Fibroblast of upper back skin (primary cell): ENCODE measurements at regions not wholly inside any gene's neighbourhood (a gene's known extent, or its start where the extent isn't known, plus 50 kb on each side); places are given as distances from the start of the nearest gene placed in this dataset.

ENCODE experiments used
- DNase-seq: peaks from one replicate; pipeline ENCODE4 v3.0.0-alpha.2; 2013

DNA sequence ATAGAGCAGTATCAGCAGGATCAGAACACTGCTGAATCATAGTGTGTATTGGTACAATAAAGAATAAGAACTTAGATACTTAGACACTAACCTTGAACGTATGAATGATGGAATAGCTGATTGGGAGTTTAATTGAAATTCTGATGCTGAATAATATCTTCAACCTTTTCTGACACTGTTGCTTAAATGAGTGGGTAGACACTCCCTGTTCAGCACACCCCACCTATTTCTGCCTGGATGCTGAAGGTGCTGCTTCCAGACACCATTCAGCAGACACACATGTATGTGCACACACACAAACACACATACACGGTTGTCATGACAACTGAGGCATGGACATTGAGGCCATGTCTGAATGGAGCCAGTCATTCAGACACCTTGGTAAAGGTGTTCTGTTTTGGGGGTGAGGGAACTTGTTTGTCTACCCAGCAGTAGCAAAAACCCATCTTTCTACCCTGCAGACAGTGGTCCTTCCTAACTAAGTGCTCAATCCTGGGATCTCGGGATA, 54.3 kb downstream of the TMEM215 start:
- no peak for DNase-seq

DNA sequence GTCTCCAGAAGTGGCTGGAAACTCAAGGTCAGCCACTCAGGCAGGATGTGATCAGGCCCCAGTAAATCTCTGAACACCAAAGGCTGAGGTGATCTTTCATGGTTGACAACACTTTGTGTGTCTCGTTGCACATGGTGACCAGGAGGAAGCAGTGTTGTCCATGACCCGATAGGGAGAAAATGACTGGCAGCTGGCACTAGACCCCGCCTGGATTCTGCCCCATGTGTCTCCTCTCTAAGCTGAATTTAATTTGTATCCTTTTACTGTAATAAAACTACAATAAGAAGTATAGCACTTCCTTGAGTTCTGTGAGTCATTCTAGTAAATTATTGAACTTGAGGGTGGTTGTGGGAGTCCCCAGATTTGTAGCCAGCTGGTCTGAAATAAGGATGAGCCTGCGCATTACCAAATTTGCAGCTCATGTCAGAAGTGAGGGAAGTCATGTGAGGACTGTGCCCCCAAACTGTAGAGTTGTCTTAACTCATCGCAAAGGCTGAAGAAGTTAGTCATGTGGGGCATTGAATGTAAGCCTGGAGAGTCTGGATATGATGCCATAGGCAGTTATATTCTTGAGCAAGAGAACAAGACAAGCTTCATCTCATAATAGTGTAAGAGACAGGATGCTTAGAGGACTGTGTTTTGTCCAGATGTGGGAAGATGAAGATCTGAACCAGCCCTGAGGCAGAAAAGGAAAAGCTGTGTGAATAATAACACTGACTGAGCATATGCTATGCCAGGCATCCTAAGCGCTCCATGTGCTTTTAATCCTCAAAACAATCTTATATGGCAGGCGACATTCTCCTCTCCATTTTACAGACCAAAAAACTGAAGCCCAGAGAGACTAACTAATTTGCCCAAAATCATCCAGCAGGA, 55.9 kb downstream of the TMEM215 start:
- DNase-seq, result no peak

DNA sequence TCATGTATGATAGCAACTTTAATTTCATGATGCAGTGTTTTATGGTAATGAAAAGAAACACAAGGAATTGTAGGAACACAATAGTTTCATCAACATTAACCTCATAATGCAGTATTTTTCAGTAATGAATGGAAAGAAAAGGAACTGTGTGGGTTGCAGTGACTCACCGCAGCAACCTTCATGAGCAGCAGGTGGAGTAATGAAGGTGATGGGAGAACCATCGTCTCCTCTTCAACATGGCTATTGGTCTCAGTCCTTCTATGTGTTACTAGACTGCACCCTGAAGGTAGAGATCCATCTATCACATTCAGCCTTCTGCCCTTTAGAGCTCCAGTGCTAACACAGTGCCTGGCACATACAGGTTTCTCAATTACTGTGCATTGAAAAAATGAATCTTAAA, 58.0 kb downstream of the TMEM215 start:
- no peak for DNase-seq

DNA sequence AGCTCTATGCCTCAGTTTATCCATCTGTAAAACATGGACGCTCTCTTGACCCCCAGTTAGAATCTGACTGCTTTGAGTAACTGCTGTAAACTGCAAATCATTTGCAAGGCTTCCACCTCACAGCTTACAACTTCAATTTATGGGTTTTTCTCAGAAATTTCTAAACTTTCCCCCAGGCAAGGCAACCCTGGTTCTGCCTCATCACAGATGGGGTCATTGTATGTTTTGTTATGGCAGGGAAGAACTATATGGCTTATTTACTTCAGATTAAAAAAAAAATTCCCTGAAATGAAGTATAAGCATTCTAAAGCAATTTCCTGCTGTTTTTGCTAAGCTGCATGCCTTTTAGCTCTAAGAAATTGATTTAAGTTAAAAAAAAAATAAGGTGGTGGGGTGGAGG, 60.0 kb downstream of the TMEM215 start:
- no peak for DNase-seq

DNA sequence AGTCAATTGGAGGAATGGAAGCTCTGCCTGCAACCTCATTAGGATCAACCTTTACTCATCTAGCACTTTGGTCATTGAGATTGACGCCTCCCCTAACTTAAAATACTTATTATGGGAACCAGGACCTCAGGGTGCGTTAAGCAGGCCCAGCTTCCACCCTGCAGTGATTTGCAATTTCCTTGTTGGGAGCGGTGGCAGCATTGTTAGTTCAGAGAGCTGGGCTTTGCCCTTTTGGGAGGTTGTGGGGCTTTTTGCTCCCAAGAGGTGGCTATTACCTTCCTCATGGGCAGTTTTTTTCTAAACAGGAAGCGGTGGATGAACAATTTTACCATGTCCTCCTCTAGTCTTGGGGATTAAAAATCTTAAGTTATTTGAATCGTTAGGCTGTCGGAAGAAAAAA, 60.9 kb downstream of the TMEM215 start:
- DNase-seq, result no peak

DNA sequence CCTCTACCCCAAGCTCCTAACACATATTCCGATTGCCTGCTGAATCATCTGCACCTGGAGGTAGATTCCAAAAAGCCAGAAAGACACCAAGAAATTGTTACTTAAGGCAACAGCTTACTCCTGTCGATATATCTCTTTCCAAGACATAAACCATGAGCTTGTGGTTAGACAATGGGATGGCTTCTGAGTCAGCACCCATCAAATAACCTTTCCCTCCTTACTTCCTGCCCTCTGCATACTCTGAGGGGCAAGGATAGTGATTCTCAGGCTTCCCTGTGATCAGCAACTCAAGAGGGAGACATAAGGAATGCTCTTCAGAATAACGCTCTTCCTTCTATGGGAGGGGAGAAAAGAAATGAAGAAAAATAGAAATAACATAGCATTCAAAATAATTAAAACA, 70.9 kb downstream of the TMEM215 start:
- peak; percentile 14 for DNase-seq

DNA sequence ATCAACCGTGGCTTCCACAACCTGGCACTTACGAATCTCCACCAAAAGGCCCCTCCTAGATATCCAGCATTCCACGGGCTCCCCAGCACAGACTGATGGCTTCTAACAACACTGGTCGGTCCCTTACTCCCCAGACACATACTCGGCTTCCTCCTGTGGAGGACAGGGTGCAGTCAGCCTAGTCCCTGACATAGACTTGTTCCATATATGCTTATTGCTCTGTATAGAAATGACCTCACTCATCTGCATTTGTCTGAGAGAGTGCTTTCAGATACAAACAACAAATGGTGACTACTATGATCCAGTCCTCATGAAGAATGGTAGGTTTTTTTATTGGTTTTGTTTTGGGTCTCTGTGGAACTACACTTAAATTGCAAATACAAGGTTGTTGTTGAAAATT, 72.4 kb downstream of the TMEM215 start:
- DNase-seq, result no peak

DNA sequence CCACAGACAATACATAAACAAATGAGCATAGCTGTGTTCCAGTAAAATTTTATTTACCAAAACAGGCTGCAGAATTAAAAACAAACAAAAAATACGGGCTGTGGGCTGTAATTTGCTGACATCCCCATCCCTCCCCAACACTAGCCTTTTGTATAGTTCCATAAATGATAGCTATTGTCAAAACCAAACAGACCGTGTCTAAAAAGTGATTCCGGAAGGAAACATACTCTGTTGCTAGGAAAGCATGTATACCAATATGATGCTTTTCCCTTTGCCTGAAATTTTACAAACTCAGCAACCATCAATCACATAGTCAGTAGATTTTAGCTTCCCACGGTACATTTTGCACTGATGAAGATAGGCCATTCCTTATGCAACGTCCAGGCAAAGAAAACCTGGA, 80.0 kb downstream of the TMEM215 start:
- DNase-seq, result no peak

DNA sequence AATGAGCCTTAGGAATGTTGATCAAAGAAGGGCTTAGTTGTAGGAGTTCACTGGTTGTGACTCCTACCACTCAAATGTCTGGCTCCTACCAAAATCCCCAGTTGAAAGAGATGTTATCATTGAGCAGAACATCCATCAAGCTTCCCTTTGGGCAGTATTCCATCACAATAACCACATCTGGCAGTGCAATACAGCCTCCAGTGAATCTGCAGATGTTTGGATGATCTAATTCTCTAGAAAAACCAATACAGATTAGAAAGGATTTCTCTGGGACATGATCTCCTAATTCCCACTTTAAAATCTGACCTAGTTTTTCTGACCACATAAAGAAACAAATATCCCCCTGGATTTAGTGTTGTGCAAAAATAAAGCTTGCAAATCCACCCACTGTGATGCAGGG, 81.6 kb downstream of the TMEM215 start:
- DNase-seq, result peak; percentile 1

DNA sequence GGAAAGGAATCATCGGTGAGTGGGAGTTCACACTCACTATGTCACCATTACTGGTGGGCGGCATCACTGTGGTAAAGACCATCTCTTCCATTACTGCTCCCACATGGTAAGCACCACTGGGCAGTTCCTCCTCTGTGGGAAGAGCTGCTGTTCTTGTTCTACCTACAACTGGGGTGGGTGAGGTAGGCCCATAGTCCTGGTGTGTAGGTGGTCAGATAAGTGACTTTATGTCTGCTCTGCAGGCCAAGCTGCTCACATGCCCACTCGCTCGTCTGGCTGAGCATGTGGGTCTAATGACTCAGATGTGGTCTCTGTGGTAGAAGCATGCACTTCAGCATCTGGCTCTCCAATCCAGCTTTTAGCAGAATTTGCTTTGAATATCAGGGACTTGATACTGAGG, 82.9 kb downstream of the TMEM215 start:
- no peak for DNase-seq

DNA sequence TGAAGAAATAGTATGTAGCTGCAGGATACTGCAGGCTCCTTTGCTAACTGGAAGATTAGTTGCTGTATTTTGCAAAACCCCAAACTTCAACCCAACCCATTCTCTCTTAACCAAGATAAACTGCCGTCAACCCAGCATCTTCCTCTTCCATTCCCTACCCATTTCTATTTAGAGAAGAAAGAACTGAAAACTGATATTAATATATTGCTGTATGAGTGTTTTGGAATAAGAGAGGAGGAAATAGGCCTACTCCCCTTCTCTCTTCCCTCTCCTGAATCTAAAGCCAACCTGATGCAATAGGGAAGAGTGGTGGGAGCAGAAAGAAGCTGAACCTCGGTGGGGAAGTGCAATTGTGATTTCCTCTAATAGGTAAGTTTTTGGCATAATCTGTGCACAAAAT, 83.7 kb downstream of the TMEM215 start:
- DNase-seq, result no peak

DNA sequence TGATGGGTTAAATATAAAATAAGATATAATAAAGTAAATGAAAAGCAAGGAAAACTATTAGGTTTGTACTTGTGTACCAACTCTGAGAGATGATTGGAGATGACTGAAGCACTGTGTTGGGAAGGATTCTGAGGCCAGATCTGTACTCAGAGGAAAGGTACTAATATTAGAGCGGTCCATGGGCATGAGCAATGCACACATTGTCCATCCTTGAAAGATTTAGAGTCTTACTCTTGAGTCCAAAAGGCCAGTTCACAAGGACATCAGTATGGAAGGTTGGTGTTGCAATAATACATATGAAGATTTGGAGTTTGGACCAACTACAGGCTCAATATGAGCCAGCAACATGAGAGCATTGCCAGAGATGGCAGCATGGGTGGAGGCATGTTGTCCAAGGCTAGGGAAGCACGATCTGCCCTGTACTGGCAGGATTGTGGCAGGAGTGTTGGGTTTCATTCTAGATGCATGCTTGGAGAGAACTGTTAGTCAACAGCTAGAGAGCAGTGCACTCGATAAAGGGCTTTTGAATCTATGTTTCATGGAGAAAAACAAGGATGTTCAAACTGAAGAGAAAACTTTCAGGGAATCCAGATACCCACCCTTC, 84.4 kb downstream of the TMEM215 start:
- no peak for DNase-seq

DNA sequence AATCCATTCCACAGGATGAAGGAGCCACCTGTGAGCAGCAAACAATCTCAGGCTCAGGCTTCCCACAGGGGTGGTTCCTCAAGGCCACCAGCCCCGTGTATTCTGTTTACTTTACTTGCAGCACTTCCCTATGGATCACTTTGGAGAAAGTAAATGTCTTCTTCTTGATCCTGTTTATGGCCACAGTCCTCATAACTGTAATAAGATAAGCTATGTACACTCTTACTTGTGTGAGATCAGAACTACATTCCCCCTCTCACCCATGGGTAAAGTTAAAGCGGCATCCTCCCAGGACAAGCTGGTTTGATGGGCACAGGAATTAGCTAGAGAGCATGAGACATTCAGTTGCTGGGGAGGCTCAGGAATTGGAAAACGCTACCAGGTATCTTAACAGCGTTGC, 86.1 kb downstream of the TMEM215 start:
- DNase-seq, result no peak

DNA sequence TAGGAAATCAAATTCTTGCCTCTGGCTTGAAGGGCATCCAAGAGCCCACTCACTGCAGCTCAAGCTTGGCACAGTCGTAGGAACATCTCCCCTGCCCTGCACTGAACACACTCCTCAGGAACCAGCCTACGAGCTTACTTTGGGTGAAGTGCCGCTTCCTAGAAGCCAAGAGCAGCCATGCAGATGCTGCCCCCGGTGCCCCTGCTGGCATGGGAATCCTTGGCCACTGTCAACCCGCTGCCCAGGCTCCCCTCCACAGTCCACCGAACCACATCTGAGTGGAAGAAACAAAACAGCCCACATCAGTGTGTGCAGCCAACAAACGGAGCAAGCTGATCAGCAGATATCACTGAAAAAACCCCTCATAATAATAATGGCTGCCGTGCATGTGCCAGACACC, 89.8 kb downstream of the TMEM215 start:
- no peak for DNase-seq

DNA sequence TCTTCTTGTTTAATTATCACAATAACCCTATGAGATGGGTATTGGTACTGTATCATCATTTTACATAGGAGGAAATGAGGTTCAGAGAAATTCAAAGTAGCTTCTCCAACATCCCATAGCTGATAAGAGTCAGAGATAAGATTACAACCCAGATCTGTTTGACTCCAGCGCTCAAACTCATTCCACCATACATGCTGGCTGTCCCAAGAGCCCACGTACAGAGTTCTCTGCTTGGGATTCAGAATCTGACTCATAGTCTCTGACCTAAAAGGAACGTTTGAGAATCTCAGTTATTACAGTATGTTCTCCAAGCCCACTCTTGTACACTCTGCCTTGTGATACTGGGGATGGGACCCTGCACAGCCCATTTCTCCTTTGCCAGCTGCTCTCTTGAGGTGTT, 90.2 kb downstream of the TMEM215 start:
- DNase-seq, result no peak

DNA sequence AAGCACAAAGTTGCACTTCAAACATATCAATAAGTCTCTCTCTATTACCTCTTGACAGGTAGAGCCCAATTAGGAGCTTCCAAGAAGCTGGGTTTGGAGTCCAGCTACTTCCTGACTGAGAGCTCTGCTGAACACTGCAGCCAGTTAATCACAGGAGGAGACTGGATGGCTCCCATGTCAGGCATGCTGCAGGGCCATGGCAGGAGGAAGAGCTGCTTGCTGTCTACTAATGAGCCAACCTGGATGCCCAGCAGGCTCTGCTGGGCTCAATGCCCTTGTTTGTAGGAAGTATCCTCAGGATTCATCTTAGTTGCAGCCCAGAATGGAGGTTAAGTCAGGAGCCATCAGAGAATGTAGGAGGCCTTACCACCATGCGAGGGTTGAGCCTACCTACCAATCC, 91.9 kb downstream of the TMEM215 start:
- DNase-seq, result no peak

DNA sequence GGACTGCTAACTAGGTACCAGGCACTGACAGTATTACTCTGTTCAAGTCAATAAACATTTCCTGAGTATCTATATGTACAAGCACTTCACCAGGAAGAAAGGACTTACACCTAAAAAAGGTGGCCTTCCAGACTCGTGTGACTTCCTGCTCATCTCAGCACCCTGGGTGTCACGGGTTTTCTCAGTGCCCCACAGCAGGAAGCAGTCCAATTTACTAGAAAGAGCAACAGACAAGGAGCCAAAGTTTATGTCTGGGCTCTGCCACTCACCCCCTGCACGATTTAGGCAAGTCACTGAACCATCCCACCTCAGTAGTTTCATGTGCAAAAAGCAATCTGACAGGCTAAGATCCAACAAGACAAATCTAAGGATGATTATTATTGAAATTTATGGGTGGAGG, 92.4 kb downstream of the TMEM215 start:
- no peak for DNase-seq

DNA sequence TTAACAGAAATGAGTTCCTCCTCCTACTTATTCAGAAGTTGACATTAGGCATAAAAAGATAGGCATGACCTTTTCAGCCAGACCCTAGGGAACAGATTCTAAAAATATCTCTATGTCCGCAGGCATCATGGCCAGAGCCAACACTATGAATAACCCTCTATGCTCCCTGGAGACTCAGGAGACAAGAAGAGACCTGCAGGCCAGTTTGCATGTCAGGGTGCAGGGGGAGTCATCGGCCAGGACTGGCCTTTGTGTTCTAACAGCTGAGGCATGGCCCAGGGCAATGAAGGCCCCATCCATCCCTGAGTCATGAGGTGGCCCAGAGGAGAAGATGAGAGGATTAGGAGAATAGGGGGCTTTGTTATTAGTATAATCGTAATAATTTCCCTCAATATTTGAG, 93.8 kb downstream of the TMEM215 start:
- DNase-seq, result no peak

DNA sequence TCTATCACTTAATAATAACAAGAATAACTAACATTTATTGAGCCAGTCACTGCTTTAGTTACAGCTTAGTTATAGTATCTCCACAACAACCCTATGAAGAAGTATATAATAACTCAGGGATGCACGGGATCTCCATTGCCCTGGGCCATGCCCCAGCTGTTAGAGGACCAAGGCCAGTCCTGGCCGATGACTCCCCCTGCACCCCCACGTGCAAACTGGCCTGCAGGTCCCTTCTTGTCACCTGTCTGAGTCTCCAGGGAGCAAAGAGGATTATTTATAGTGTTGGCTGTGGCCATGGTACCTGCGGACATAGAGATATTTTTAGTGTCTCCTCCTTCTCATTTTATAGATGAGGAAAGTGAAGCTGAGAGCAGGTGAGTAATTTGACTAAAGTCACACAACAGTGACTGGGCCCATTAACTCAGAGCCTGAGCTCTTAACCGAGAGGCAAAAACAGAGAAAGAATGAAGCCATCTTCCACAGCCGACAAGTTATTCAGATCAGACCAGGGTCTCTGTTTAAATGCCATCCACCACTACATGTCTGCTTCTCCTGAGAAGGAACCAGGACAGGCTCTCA, 94.4 kb downstream of the TMEM215 start:
- DNase-seq, result no peak

DNA sequence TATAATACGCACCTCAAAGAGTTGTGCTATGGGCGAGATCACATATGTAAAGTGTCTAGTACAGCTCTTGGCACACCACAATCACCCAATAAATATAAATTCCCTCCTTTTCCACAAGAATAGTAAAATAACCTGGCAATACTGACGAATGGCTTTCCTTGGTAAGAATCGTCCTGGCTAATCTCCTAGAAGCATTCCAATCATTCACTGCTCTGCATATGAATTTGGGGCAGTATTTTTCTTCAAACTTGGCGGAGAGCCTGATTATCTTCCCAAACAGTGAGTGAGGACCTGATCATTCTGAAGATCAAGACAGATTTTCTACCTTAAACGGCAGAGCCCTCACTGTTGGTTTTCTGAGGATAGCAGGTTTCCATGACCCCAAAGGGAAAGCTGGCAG, 96.0 kb downstream of the TMEM215 start:
- peak; percentile 6 for DNase-seq

DNA sequence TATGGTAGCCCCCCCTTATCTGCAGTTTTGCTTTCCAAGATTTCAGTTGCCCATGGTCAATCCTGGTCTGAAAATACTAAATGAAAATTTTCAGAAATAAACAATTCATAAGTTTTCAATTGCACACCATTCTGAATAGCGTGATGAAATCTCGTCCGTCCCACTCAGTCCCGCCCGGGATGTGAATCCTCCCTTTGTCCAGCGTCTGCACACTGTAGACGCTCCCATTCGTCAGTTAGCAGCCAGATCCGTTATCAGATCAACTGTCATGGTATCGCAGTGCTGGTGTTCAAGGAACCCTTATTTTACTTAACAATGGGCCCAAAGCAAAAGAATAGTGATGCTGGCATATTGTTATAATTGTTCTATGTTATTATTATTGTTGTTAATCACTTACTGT, 98.6 kb downstream of the TMEM215 start:
- no peak for DNase-seq

DNA sequence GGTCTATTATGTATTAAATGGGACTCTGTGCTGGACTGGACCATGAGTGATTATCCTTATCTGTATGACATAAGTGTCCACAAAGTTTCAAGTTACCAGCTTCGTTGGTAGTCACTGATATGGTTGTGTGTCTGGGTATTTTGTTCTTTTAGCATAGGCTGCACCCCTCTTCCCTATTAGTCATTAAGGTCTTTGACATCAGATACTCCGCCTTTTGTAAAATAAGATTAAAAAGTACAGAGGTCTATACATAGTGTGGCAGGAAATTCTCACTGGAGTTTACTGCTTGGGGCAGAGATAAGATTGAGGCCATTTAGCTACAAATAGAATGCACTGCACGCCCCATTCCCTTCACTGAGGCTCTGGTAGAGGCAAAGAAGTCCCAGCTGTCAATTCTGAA, 99.4 kb downstream of the TMEM215 start:
- no peak for DNase-seq

DNA sequence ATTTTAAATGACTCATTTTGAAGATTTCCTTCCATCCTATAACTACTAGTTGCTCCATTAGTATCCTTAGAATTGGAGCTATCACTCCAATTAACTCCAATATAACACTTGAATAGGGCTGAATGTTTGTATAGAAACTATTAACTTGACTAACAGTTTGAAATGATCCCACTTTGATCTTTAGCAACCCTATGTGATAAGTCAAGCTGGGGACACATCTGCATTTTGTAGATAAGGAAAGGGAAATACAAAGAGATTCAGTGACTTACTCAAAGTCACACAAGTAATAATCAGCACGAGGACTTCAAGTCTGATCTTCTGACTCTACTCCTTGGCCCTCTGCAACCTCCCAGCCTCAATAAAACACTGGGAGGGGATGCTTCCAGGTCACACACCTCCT, 101.1 kb downstream of the TMEM215 start:
- no peak for DNase-seq

DNA sequence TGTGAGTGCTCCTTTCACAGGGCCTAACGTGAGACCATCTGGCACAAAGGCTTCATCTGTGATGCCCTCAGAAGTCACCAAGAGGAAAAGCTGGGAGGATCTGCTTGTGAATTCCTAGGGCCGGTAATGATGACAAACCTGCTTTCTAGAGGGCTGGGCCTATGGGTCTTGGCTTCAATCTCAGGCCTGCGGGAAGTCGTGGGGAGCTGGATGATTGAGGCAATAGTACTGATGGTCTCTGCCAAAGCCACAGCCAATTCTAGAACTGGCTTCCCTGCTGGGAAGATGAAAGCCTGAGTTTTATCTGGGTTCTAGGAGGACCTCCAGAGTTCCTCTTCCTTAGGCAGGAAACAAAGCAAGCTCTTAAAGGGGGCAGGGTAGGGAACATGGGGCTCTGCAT, 102.7 kb downstream of the TMEM215 start:
- DNase-seq, result no peak
